ENCODE measurements at regions not wholly inside any gene's neighbourhood (a gene's known extent, or its start where the extent isn't known, plus 50 kb on each side); places are given as distances from the start of the nearest gene placed in this dataset.

DNA sequence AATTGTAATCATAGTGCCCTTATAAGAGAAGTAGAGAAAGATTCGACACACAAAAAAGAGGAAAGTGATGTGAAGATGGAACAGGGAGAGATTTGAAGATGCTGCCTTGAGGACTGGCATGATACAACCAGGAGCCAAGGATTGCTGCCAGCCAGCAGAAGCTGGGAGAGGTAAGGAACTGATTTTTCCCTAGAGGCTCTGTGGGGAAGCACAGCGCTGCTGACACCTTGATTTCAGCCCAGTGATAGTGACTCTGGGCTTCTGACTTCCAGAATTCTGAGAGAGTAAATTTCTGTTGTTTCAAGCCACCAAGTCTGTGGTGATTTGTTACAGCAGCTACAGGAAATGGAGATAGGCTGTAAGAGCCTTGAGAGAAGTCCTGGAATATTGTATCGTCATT, 98.2 kb downstream of the RAB11FIP2 start:
- Mint-ChIP-seq H3K27ac (no peak overlapping the region), H3K4me1 (ENCODE audit: unreplicated experiment) (no peaks in the 10 kb centered on the region), H3K9me3 (no peaks in the 10 kb centered on the region), H3K36me3 (no peaks in the 10 kb centered on the region), H3K27me3 (no peaks in the 10 kb centered on the region), H3K4me3 (no peak overlapping the region)
- TF ChIP-seq CTCF (conservative IDR thresholded peaks at IDR 0.05) = peak; percentile 31
- DNase-seq (ENCODE audit: extremely low spot score, unreplicated experiment) = no peak

GRCh38 chr10:117950408-117950807, 96.3 kb downstream of the RAB11FIP2 start:
- no peaks in the 10 kb centered on the region for H3K36me3 Mint-ChIP-seq
- no peaks in the 10 kb centered on the region for H3K27me3 Mint-ChIP-seq
- H3K4me3 Mint-ChIP-seq = no peak overlapping the region
- TF ChIP-seq CTCF (conservative IDR thresholded peaks at IDR 0.05) = no peak
- H3K27ac Mint-ChIP-seq = no peak overlapping the region
- DNase-seq (ENCODE audit: extremely low spot score, unreplicated experiment) = no peak
- H3K9me3 Mint-ChIP-seq = no peaks in the 10 kb centered on the region
- no peaks in the 10 kb centered on the region for H3K4me1 Mint-ChIP-seq (ENCODE audit: unreplicated experiment)

Measured in type B pancreatic cell (in vitro differentiated cells).